Nephron progenitor cell (in vitro differentiated cells): ENCODE measurements at regions not wholly inside any gene's neighbourhood (a gene's known extent, or its start where the extent isn't known, plus 50 kb on each side); places are given as distances from the start of the nearest gene placed in this dataset.
A peak's percentile ranks its signal among the peaks of the same experiment; 100 is the strongest.

Experiments used
- DNase-seq: peaks from one replicate; pipeline ENCODE4 v3.0.0; 2021
- H3K27ac Mint-ChIP-seq: 2 replicates; pipeline ENCODE4 v1.8.0; 2021; ENCODE audit warnings: mild to moderate bottlenecking, moderate library complexity, mixed read lengths
- H3K27me3 Mint-ChIP-seq: 2 replicates; pipeline ENCODE4 v1.8.0; 2021; ENCODE audit warnings: mild to moderate bottlenecking, low read depth, mixed read lengths; ENCODE audit not compliant: poor library complexity
- H3K36me3 Mint-ChIP-seq: 2 replicates; pipeline ENCODE4 v1.8.0; 2021; ENCODE audit warnings: low read depth, mixed read lengths
- H3K4me1 Mint-ChIP-seq: 2 replicates; pipeline ENCODE4 v1.8.0; 2021; ENCODE audit warnings: mixed read lengths
- H3K4me3 Mint-ChIP-seq: 2 replicates; pipeline ENCODE4 v1.8.0; 2021; ENCODE audit warnings: mild to moderate bottlenecking, moderate library complexity, mixed read lengths
- H3K9me3 Mint-ChIP-seq: 2 replicates; pipeline ENCODE4 v1.8.0; 2021; ENCODE audit warnings: mild to moderate bottlenecking, moderate library complexity, mixed read lengths
- CTCF ChIP-seq: fragments of 200-600 bp; sonication (generic); IDR thresholded peaks from 2 replicates; pipeline ENCODE4 v1.5.0; 2021; ENCODE audit warnings: antibody characterized with exemption

DNA sequence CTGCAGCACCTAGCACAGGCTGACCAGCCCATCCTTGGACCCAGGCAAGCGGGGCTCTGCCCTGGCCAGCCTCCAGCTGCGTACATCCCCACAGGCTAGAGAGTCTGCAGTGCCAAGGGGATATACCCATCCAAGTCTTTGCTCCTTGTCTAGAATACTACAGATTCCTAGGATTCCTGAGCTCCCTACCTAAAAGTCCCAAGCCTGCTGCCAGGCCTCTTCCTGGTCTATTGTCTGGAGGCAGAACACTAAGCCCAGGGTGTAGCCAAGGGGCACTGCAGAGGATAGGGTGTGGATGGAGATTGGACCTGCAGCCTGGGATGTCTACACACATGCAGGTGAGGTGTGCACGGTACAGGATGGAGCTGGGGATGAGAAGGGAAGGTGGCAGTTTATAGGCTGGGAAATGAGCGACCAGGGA is 90.0 kb upstream of the SIRPA start:
- no peaks in the 10 kb centered on the region for H3K36me3 Mint-ChIP-seq
- no peak for DNase-seq
- H3K27me3 Mint-ChIP-seq = peaks cover 3% of the 10 kb centered on the region
- no peak overlapping the region for H3K4me3 Mint-ChIP-seq
- no peak overlapping the region for H3K27ac Mint-ChIP-seq
- peaks cover 67% of the 10 kb centered on the region for H3K4me1 Mint-ChIP-seq
- TF ChIP-seq CTCF = no peak
- no peaks in the 10 kb centered on the region for H3K9me3 Mint-ChIP-seq

DNA sequence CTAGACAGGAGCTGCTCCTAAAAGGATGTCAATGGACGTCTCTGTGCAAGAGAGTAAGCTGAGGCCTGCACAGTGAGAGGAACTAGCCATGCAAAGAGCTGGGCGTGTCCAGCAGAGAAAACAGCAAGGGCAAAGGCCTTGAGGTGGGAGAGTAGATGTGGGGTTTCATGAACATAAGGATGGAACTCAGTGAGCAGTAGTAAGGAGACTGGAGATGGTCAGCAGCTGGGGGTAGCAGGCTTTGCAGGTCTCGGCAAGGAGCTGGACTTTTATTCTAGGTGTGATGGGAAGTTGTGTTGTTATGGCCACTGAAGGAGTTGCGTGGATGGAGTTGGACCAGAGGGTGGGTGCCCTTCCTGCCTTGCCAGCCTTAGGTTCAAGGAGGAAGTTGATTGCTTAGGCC is 90.7 kb upstream of the SIRPA start:
- Mint-ChIP-seq H3K4me1 (peaks cover 61% of the 10 kb centered on the region), H3K27ac (no peak overlapping the region), H3K9me3 (no peaks in the 10 kb centered on the region), H3K4me3 (no peak overlapping the region), H3K27me3 (peaks cover 3% of the 10 kb centered on the region), H3K36me3 (no peaks in the 10 kb centered on the region)
- DNase-seq = no peak
- no peak for TF ChIP-seq CTCF

DNA sequence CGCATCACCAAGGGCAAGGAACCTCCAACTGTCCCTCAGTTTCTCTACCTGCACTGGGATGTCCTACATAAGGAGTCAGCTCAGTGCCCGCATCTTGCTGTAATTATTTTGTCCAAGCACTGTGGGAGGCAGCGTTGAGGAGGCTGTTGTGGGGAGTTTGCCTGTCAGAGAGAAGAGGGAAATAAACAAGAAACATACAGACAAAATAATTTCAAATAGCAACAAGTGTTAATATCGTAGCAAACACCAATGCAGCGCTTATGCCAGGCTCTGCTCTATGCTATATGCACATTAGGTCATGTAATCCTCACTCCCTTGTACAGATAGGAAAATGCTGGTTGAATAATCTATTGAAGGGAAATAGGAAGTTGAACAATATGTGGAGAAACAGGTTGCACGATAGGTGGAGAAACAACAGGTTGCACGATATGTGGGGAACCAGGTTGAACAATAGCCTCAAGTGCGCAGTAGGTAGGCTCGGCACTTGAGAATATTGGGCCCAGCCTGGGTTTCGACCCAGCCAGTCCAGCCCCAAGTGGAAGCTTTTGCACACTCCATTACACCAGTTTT is 91.2 kb upstream of the SIRPA start:
- Mint-ChIP-seq H3K27ac (no peak overlapping the region), H3K27me3 (peaks cover 3% of the 10 kb centered on the region), H3K9me3 (no peaks in the 10 kb centered on the region), H3K36me3 (no peaks in the 10 kb centered on the region), H3K4me1 (peaks cover 56% of the 10 kb centered on the region), H3K4me3 (peak overlapping the region; percentile 80)
- DNase-seq = no peak
- TF ChIP-seq CTCF = no peak

- peak; percentile 71 for DNase-seq
- Mint-ChIP-seq H3K27ac (no peak overlapping the region), H3K9me3 (no peaks in the 10 kb centered on the region), H3K4me1 (peaks cover 53% of the 10 kb centered on the region), H3K4me3 (peak overlapping the region; percentile 84), H3K36me3 (no peaks in the 10 kb centered on the region), H3K27me3 (peaks cover 3% of the 10 kb centered on the region)
- no peak for TF ChIP-seq CTCF
Observed at GRCh38 chr20:1803061-1803931, 91.9 kb upstream of the SIRPA start.

GRCh38 chr20:1802385-1803060 is 92.7 kb upstream of the SIRPA start:
- TF ChIP-seq CTCF = peak; percentile 52
- Mint-ChIP-seq H3K4me3 (peak overlapping the region; percentile 84), H3K36me3 (no peaks in the 10 kb centered on the region), H3K27me3 (peaks cover 3% of the 10 kb centered on the region), H3K27ac (no peak overlapping the region), H3K9me3 (no peaks in the 10 kb centered on the region), H3K4me1 (peaks cover 47% of the 10 kb centered on the region)
- DNase-seq = peak; percentile 78
